ENCODE measurements at regions not wholly inside any gene's neighbourhood (a gene's known extent, or its start where the extent isn't known, plus 50 kb on each side); places are given as distances from the start of the nearest gene placed in this dataset.

- no peak for TF ChIP-seq CTCF (IDR thresholded peaks at IDR 0.05)
- DNase-seq = no peak
- no peaks in the 10 kb centered on the region for H3K9me3 Mint-ChIP-seq
- H3K36me3 Mint-ChIP-seq (ENCODE audit: low read depth) = no peaks in the 10 kb centered on the region
- peaks cover 11% of the 10 kb centered on the region for H3K4me1 Mint-ChIP-seq
- no peak overlapping the region for H3K27ac Mint-ChIP-seq
- H3K4me3 Mint-ChIP-seq = no peak overlapping the region
- peaks cover 18% of the 10 kb centered on the region for H3K27me3 Mint-ChIP-seq (ENCODE audit: low read depth, poor library complexity)
Observed at GRCh38 chr14:98176892-98177291, 1095.1 kb downstream of the BCL11B start.

GRCh38 chr14:98177551-98177950 is 1094.4 kb downstream of the BCL11B start:
- Mint-ChIP-seq H3K36me3 (ENCODE audit: low read depth) (no peaks in the 10 kb centered on the region), H3K27me3 (ENCODE audit: low read depth, poor library complexity) (peaks cover 18% of the 10 kb centered on the region), H3K27ac (no peak overlapping the region), H3K9me3 (no peaks in the 10 kb centered on the region), H3K4me3 (no peak overlapping the region), H3K4me1 (peaks cover 11% of the 10 kb centered on the region)
- no peak for DNase-seq
- no peak for TF ChIP-seq CTCF (IDR thresholded peaks at IDR 0.05)

DNA sequence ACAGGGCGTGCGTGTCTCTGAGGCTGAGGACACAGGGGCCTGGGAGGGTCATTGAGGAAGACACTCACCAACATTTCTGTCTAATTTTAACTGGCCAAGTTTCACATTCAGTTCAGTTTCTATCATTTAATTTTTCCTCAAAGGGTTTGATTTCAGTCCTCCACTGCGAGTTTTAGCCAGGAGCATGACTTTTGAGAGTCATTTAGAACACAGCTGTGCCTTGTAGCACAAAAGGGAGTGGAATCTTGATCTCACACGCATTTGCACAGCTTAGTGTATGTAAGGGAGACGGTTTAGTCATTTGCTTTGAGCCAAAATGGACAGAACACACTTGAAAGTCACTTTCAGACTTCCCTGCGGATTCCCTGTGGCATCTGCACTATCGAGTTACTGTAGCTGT is 1090.8 kb downstream of the BCL11B start:
- H3K4me3 Mint-ChIP-seq = no peak overlapping the region
- no peak for TF ChIP-seq CTCF (IDR thresholded peaks at IDR 0.05)
- no peaks in the 10 kb centered on the region for H3K36me3 Mint-ChIP-seq (ENCODE audit: low read depth)
- peaks cover 25% of the 10 kb centered on the region for H3K27me3 Mint-ChIP-seq (ENCODE audit: low read depth, poor library complexity)
- DNase-seq = no peak
- H3K4me1 Mint-ChIP-seq = peaks cover 5% of the 10 kb centered on the region
- H3K27ac Mint-ChIP-seq = no peak overlapping the region
- no peaks in the 10 kb centered on the region for H3K9me3 Mint-ChIP-seq

- no peak for DNase-seq
- H3K27ac Mint-ChIP-seq = no peak overlapping the region
- no peaks in the 10 kb centered on the region for H3K36me3 Mint-ChIP-seq (ENCODE audit: low read depth)
- no peak for TF ChIP-seq CTCF (IDR thresholded peaks at IDR 0.05)
- no peak overlapping the region for H3K4me3 Mint-ChIP-seq
- H3K27me3 Mint-ChIP-seq (ENCODE audit: low read depth, poor library complexity) = peaks cover 27% of the 10 kb centered on the region
- no peaks in the 10 kb centered on the region for H3K9me3 Mint-ChIP-seq
- H3K4me1 Mint-ChIP-seq = peaks cover 5% of the 10 kb centered on the region
Observed at GRCh38 chr14:98181768-98182167, 1090.2 kb downstream of the BCL11B start.

- Mint-ChIP-seq H3K4me1 (peaks cover 5% of the 10 kb centered on the region), H3K36me3 (ENCODE audit: low read depth) (no peaks in the 10 kb centered on the region), H3K9me3 (no peaks in the 10 kb centered on the region), H3K27me3 (ENCODE audit: low read depth, poor library complexity) (peaks cover 29% of the 10 kb centered on the region), H3K4me3 (no peak overlapping the region), H3K27ac (no peak overlapping the region)
- no peak for TF ChIP-seq CTCF (IDR thresholded peaks at IDR 0.05)
- DNase-seq = no peak
Observed at GRCh38 chr14:98182393-98183055, 1089.5 kb downstream of the BCL11B start.

DNA sequence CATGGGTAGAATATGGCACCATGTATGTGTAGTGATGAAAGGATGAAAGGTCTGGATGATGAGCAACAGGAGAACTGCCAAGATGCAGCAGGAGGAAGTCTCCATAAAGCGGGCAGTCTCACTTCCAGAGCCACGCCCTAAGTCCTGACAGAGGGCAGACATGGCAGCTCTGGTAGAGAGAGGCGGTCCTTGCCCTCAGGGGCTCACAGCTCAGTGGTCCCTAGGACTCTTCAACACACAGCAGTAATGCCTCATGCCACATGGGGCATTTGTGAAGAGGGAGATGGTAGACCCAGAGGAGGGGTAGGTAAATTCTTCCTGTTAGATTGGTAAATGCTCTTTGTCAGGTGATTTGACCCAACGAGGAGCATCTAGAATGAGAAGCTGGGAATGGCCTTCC is 1088.4 kb downstream of the BCL11B start:
- H3K4me3 Mint-ChIP-seq = no peak overlapping the region
- H3K27me3 Mint-ChIP-seq (ENCODE audit: low read depth, poor library complexity) = peaks cover 37% of the 10 kb centered on the region
- H3K9me3 Mint-ChIP-seq = no peaks in the 10 kb centered on the region
- DNase-seq = no peak
- H3K4me1 Mint-ChIP-seq = peaks cover 5% of the 10 kb centered on the region
- H3K36me3 Mint-ChIP-seq (ENCODE audit: low read depth) = no peaks in the 10 kb centered on the region
- TF ChIP-seq CTCF (IDR thresholded peaks at IDR 0.05) = no peak
- no peak overlapping the region for H3K27ac Mint-ChIP-seq

Data from nephron progenitor cell (in vitro differentiated cells).